ENCODE measurements at regions not wholly inside any gene's neighbourhood (a gene's known extent, or its start where the extent isn't known, plus 50 kb on each side); places are given as distances from the start of the nearest gene placed in this dataset.

DNA sequence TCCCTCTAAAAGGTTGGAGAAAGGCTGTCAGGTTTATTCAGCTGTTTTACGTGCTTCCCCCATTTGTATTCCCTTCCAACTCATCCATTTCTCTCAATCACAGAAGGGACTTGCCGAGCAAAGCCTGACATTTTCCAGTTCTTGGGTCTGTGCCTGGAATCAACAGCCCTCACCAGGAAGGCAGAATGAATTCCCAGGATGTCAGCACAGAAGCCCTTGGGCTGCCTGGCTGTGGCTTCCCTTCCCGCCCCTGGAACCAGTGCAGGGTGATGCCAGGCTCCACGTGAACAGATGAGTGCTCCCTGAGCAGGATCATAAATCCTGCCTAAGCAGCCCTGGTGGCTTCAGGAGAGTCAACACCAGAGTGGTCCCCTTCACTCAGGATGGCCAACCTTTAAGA is 86.1 kb upstream of the CD83 start:
- no peak overlapping the region for H3K4me3 ChIP-seq (ENCODE audit: control insufficient read depth, low read depth, low read length)
- no peak for DNase-seq (ENCODE audit: low read depth)
- TF ChIP-seq, protein P1, sequence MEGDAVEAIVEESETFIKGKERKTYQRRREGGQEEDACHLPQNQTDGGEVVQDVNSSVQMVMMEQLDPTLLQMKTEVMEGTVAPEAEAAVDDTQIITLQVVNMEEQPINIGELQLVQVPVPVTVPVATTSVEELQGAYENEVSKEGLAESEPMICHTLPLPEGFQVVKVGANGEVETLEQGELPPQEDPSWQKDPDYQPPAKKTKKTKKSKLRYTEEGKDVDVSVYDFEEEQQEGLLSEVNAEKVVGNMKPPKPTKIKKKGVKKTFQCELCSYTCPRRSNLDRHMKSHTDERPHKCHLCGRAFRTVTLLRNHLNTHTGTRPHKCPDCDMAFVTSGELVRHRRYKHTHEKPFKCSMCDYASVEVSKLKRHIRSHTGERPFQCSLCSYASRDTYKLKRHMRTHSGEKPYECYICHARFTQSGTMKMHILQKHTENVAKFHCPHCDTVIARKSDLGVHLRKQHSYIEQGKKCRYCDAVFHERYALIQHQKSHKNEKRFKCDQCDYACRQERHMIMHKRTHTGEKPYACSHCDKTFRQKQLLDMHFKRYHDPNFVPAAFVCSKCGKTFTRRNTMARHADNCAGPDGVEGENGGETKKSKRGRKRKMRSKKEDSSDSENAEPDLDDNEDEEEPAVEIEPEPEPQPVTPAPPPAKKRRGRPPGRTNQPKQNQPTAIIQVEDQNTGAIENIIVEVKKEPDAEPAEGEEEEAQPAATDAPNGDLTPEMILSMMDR (IDR thresholded peaks at IDR 0.05; ENCODE audit: control insufficient read depth, insufficient read depth, low read depth, low read length, missing control alignments) = no peak

- TF ChIP-seq, protein P1 (IDR thresholded peaks at IDR 0.05; ENCODE audit: control insufficient read depth, insufficient read depth, low read depth, low read length, missing control alignments) = no peak
- H3K4me3 ChIP-seq (ENCODE audit: control insufficient read depth, low read depth, low read length) = no peak overlapping the region
- peak; percentile 62 for DNase-seq (ENCODE audit: low read depth)
Measured at GRCh38 chr6:14035071-14035847, 82.3 kb upstream of the CD83 start.

GRCh38 chr6:14035874-14036273 is 81.7 kb upstream of the CD83 start:
- DNase-seq (ENCODE audit: low read depth) = no peak
- no peak overlapping the region for H3K4me3 ChIP-seq (ENCODE audit: control insufficient read depth, low read depth, low read length)
- TF ChIP-seq, protein P1 (IDR thresholded peaks at IDR 0.05; ENCODE audit: control insufficient read depth, insufficient read depth, low read depth, low read length, missing control alignments) = no peak

DNA sequence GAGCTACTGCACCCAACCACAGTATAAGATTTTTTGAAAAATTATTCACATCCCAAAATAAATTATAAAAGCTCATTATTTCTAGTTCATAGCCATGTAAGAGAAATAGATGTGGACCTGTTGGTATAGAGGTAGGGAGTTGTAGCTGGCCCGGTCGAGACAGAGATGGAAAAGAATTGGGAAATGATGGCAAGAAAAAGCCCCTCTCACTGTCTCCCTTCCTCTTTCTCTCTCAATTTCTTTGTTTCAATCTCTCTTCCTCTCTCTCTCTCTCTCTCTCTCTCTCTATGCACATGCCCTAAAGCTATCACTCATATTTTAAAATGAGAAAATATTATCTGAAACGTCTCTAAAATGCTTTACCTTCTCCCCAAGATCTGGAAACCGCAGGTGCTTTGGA is 80.7 kb upstream of the CD83 start:
- TF ChIP-seq, protein P1 (IDR thresholded peaks at IDR 0.05; ENCODE audit: control insufficient read depth, insufficient read depth, low read depth, low read length, missing control alignments) = no peak
- no peak for DNase-seq (ENCODE audit: low read depth)
- no peak overlapping the region for H3K4me3 ChIP-seq (ENCODE audit: control insufficient read depth, low read depth, low read length)

- TF ChIP-seq, protein P1 (IDR thresholded peaks at IDR 0.05; ENCODE audit: control insufficient read depth, insufficient read depth, low read depth, low read length, missing control alignments) = no peak
- DNase-seq (ENCODE audit: low read depth) = peak; percentile 23
- no peak overlapping the region for H3K4me3 ChIP-seq (ENCODE audit: control insufficient read depth, low read depth, low read length)
Measured at GRCh38 chr6:14037402-14038277, 79.9 kb upstream of the CD83 start.

DNA sequence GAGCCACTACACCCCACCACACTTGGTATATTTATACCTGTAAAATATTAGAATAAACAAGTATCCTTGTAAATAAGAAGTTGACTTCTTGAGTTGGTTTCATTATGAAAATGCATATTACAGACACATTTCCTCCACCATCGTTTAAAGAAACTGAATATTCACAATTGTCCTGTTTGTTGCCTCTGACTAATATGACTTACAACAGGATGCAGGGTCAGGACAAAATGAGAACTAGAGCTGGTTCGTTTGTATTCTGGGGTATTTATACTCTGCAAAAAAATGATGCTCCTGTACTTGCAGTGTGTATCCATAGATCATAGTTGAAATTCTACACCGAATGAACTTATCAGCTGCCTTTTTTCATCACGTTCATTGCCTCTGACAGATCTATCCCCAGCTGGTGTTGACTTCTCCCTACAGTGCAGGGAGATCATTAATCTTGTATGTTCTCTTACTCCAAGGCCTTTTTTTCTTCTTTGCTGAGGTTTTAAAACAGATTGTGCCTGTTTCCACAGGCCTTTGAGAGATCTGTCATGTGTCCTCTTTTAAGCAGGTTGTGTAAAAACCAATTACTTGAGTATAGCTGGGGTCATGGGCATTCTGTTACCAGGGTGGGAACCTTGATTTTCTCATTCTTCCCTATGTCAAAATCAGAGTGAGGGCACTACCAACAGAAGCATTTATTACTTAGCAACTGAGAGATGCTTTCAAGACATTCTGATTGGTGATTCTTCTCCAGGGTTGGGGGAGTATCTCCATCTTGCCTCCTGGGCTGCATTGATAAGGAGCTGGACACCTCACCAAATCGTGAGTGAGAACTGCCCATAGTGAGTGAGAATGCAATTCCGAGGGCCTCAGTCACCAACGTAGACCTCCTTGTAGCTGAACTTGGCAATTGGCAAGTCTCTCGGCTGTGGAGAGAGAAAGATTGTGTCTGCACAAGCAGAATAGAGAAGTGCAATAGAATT is 78.8 kb upstream of the CD83 start:
- DNase-seq (ENCODE audit: low read depth) = no peak
- TF ChIP-seq, protein P1 (IDR thresholded peaks at IDR 0.05; ENCODE audit: control insufficient read depth, insufficient read depth, low read depth, low read length, missing control alignments) = no peak
- H3K4me3 ChIP-seq (ENCODE audit: control insufficient read depth, low read depth, low read length) = no peak overlapping the region
